Activated CD8-positive, alpha-beta T cell treated with anti-CD3 and anti-CD28 coated beads for 36 hours (primary cell): ENCODE measurements at regions not wholly inside any gene's neighbourhood (a gene's known extent, or its start where the extent isn't known, plus 50 kb on each side); places are given as distances from the start of the nearest gene placed in this dataset.

ENCODE experiments used
- ATAC-seq: fragments of 200-7000 bp; cut with Tn5 transposase; one replicate; pipeline ENCODE4 v1.10.0; 2021; ENCODE audit warnings: mild to moderate bottlenecking, moderate library complexity
- CTCF ChIA-PET: fragments of 350-600 bp; sonication (Branson Sonifier 250); formaldehyde crosslinking; loops from one replicate; lab custom pipeline; 2021; ENCODE audit warnings: antibody characterized with exemption; lab: Charles Lee
- POLR2A ChIA-PET: fragments of 350-600 bp; sonication (Branson Sonifier 250); formaldehyde crosslinking; loops from one replicate; lab custom pipeline; 2021; ENCODE audit warnings: antibody characterized with exemption; lab: Charles Lee
- DNase-seq: peaks from one replicate; pipeline ENCODE4 v3.0.0-alpha.2; 2020
- H3K27ac Mint-ChIP-seq: one replicate; pipeline ENCODE4 v1.8.0; 2021; ENCODE audit warnings: mild to moderate bottlenecking, mixed read lengths
- H3K27me3 Mint-ChIP-seq: one replicate; pipeline ENCODE4 v1.8.0; 2021; ENCODE audit warnings: mixed read lengths
- H3K36me3 Mint-ChIP-seq: one replicate; pipeline ENCODE4 v1.8.0; 2021; ENCODE audit warnings: low read depth, mixed read lengths
- H3K4me1 Mint-ChIP-seq: one replicate; pipeline ENCODE4 v1.8.0; 2021; ENCODE audit warnings: low read depth, mixed read lengths
- H3K4me3 Mint-ChIP-seq: one replicate; pipeline ENCODE4 v1.8.0; 2021; ENCODE audit warnings: mild to moderate bottlenecking, moderate library complexity, mixed read lengths
- H3K9me3 Mint-ChIP-seq: one replicate; pipeline ENCODE4 v1.8.0; 2021; ENCODE audit warnings: mixed read lengths
- intact Hi-C: fragments of 100-400 bp; cut with micrococcal nuclease; formaldehyde crosslinking; loops from one replicate; pipeline ENCODE4 v1.10.0; 2022
- TF ChIP-seq, protein P1 (sequence below): fragments of 200-600 bp; IDR thresholded peaks from one replicate; pipeline ENCODE4 v1.8.0; 2022; ENCODE audit warnings: antibody characterized with exemption, mild to moderate bottlenecking

DNA sequence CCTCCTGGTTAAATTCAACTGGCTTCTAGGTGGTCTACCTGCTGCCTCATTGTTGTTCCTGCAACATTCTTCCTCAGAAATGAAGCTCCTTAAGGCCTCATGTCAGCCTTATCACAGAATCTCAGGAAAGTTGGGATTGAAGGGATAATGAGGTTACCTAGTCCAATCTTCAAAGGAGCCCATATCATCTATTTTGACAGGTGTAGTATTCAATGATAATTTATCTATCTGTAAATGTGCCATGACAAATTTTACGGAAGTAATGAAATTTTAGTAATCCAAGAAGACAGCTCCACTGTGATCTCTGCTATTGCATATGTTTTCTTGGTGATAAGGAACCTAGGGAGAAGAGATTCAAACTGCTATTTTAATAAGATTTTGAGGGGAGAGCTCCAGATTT is 973.8 kb downstream of the ROBO2 start:
- no peaks in the 10 kb centered on the region for H3K4me1 Mint-ChIP-seq
- H3K27me3 Mint-ChIP-seq: no peaks in the 10 kb centered on the region
- intact Hi-C loops: no loop called here
- POLR2A ChIA-PET: no interaction called here
- DNase-seq (no peak), ATAC-seq (no peak)
- no peak overlapping the region for H3K27ac Mint-ChIP-seq
- TF ChIP-seq, protein P1, sequence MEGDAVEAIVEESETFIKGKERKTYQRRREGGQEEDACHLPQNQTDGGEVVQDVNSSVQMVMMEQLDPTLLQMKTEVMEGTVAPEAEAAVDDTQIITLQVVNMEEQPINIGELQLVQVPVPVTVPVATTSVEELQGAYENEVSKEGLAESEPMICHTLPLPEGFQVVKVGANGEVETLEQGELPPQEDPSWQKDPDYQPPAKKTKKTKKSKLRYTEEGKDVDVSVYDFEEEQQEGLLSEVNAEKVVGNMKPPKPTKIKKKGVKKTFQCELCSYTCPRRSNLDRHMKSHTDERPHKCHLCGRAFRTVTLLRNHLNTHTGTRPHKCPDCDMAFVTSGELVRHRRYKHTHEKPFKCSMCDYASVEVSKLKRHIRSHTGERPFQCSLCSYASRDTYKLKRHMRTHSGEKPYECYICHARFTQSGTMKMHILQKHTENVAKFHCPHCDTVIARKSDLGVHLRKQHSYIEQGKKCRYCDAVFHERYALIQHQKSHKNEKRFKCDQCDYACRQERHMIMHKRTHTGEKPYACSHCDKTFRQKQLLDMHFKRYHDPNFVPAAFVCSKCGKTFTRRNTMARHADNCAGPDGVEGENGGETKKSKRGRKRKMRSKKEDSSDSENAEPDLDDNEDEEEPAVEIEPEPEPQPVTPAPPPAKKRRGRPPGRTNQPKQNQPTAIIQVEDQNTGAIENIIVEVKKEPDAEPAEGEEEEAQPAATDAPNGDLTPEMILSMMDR: no peak
- H3K4me3 Mint-ChIP-seq: no peak overlapping the region
- no peaks in the 10 kb centered on the region for H3K36me3 Mint-ChIP-seq
- CTCF ChIA-PET: no interaction called here
- H3K9me3 Mint-ChIP-seq: peaks cover 5% of the 10 kb centered on the region

DNA sequence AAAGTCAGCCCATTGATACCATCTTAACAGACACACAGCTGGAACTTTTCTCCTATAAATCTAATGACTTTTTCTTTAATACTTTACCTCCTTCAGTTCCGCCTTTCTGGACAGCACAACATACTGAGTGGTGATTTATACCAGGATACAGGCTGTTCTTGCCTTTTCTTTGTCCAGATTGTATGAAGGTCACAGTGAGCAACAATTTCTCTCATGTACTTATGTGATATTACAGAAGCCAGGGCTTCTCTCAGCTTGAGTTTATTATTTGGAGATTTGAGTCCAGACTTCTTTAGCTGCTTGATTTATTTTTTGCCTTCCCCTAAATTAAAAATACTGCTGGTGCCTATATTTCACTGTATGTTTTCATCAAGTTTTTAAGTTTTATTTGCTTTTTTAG is 976.0 kb downstream of the ROBO2 start:
- Mint-ChIP-seq H3K9me3 (peaks cover 5% of the 10 kb centered on the region), H3K27ac (no peak overlapping the region), H3K4me3 (no peak overlapping the region), H3K36me3 (no peaks in the 10 kb centered on the region), H3K27me3 (no peaks in the 10 kb centered on the region), H3K4me1 (no peaks in the 10 kb centered on the region)
- intact Hi-C loops: no loop called here
- DNase-seq: no peak
- POLR2A ChIA-PET: no interaction called here
- CTCF ChIA-PET: no interaction called here
- TF ChIP-seq, protein P1: no peak
- no peak for ATAC-seq

DNA sequence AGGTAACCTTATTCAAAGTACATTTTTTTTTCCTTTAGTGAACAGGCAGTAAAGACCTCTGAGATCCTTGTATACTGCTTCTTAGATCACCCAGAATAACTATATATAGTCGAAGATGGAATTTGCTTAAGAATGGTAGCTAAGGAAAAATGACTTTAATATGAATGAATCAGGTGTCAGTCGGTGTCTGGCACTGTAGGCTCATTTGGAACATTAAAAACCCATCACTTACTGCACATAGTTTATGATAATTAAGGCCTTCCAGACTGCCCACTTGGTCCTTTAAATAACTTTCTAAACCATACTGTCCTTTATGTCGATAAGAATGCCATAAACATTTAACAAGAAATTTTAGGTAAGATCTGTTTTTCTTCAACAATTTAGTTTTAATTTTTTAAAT is 981.8 kb downstream of the ROBO2 start:
- TF ChIP-seq, protein P1: no peak
- ATAC-seq: no peak
- no peak for DNase-seq

DNA sequence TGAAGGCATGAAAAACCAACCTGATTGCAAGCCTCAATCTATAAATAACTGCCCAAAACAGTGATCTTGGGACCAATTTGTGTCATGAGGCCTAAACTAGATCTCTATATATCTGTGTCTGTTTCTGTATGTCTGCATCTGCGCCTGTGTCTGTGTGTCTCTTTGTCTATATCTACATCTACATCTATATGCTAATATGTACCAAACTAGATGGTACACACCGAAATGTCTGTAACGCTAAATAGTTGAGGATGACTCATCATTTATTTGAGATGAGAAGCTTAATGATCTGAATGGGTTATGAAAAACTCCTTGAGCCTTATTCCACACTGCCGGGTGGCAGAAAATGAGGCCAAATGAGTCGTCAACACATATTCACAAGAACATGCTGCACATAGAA is 982.3 kb downstream of the ROBO2 start:
- intact Hi-C loops: no loop called here
- POLR2A ChIA-PET: no interaction called here
- Mint-ChIP-seq H3K4me3 (no peak overlapping the region), H3K9me3 (peaks cover 6% of the 10 kb centered on the region), H3K36me3 (no peaks in the 10 kb centered on the region), H3K27me3 (no peaks in the 10 kb centered on the region), H3K27ac (no peak overlapping the region), H3K4me1 (no peaks in the 10 kb centered on the region)
- CTCF ChIA-PET: no interaction called here
- DNase-seq (no peak), ATAC-seq (no peak)
- TF ChIP-seq, protein P1: no peak

More for the DNA sequence above, 981.8 kb downstream of the ROBO2 start:
- H3K27ac Mint-ChIP-seq: no peak overlapping the region
- no peaks in the 10 kb centered on the region for H3K36me3 Mint-ChIP-seq
- H3K9me3 Mint-ChIP-seq: peaks cover 6% of the 10 kb centered on the region
- H3K27me3 Mint-ChIP-seq: no peaks in the 10 kb centered on the region
- intact Hi-C loops: no loop called here
- no peaks in the 10 kb centered on the region for H3K4me1 Mint-ChIP-seq
- CTCF ChIA-PET: no interaction called here
- POLR2A ChIA-PET: no interaction called here
- no peak overlapping the region for H3K4me3 Mint-ChIP-seq

DNA sequence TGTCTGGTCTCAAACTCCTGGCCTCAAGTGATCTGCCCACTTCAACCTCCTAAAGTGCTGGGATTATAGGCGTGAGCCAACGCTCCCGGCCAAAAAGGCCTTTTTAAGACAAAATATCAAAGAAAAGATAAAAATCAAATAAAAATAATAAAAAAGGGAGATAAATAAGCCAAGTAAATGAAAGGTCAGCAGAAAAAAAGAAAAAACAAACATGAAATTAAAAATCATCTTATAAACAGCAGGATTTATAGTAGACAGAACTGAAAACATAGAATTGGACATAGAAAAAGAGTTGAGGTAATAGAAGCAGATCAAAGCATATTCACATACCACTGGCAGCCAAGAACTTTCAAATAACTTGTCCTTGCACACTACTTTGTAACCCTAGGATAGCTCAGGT is 983.4 kb downstream of the ROBO2 start:
- TF ChIP-seq, protein P1: no peak
- intact Hi-C loops: no loop called here
- ChIA-PET CTCF (no interaction called here), POLR2A (no interaction called here)
- no peak overlapping the region for H3K4me3 Mint-ChIP-seq
- no peaks in the 10 kb centered on the region for H3K27me3 Mint-ChIP-seq
- H3K4me1 Mint-ChIP-seq: no peaks in the 10 kb centered on the region
- DNase-seq (no peak), ATAC-seq (no peak)
- no peaks in the 10 kb centered on the region for H3K36me3 Mint-ChIP-seq
- no peak overlapping the region for H3K27ac Mint-ChIP-seq
- peaks cover 6% of the 10 kb centered on the region for H3K9me3 Mint-ChIP-seq
